ENCODE measurements at regions not wholly inside any gene's neighbourhood (a gene's known extent, or its start where the extent isn't known, plus 50 kb on each side); places are given as distances from the start of the nearest gene placed in this dataset.

DNA sequence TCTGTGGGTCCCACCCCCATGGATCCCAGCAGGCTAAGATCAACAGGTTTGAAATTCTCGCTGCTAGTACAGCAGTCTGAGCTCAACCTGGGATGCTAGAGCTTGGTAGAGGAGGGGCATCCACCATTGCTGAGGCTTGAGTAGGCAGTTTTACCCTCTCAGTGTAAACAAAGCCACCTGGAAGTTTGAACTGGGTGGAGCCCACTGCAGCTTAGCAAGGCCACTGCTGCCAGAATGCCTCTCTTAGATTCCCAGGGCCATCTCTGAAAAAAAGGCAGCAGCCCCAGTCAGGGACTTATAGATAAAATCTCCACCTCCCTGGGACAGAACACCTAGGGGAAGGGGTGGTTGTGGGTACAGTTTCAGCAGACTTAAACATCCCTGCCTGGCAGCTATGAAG is 190.0 kb upstream of the CACNA2D1 start:
- Histone ChIP-seq H3K36me3 (no peaks in the 10 kb centered on the region), H3K27ac (no peak overlapping the region), H3K27me3 (no peaks in the 10 kb centered on the region), H3K4me1 (no peaks in the 10 kb centered on the region), H3K9me3 (no peaks in the 10 kb centered on the region), H3K4me3 (no peak overlapping the region)
- no peak for TF ChIP-seq EP300 (IDR thresholded peaks at IDR 0.05)
- TF ChIP-seq, protein P1, sequence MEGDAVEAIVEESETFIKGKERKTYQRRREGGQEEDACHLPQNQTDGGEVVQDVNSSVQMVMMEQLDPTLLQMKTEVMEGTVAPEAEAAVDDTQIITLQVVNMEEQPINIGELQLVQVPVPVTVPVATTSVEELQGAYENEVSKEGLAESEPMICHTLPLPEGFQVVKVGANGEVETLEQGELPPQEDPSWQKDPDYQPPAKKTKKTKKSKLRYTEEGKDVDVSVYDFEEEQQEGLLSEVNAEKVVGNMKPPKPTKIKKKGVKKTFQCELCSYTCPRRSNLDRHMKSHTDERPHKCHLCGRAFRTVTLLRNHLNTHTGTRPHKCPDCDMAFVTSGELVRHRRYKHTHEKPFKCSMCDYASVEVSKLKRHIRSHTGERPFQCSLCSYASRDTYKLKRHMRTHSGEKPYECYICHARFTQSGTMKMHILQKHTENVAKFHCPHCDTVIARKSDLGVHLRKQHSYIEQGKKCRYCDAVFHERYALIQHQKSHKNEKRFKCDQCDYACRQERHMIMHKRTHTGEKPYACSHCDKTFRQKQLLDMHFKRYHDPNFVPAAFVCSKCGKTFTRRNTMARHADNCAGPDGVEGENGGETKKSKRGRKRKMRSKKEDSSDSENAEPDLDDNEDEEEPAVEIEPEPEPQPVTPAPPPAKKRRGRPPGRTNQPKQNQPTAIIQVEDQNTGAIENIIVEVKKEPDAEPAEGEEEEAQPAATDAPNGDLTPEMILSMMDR (IDR thresholded peaks at IDR 0.05): no peak
- no peak for TF ChIP-seq POLR2A (IDR thresholded peaks at IDR 0.05)
- no peak for TF ChIP-seq POLR2AphosphoS5 (IDR thresholded peaks at IDR 0.05)
- WGBS, 2 donors: 80 to 82% methylated on average over 1 of the region's 1 CpG
- DNase-seq: no peak
- no peak for ATAC-seq (ENCODE audit: low FRiP score in 2 of 2)

GRCh38 chr7:82631998-82632397 is 188.4 kb upstream of the CACNA2D1 start:
- H3K4me1 ChIP-seq: no peaks in the 10 kb centered on the region
- TF ChIP-seq POLR2A (IDR thresholded peaks at IDR 0.05) (no peak), EP300 (IDR thresholded peaks at IDR 0.05) (no peak), POLR2AphosphoS5 (IDR thresholded peaks at IDR 0.05) (no peak)
- TF ChIP-seq, protein P1 (IDR thresholded peaks at IDR 0.05): no peak
- no peaks in the 10 kb centered on the region for H3K27me3 ChIP-seq
- no peaks in the 10 kb centered on the region for H3K36me3 ChIP-seq
- H3K4me3 ChIP-seq: no peak overlapping the region
- no peak for DNase-seq
- 55 to 58% methylated on average over 3 of the region's 3 CpGs for WGBS, 2 donors
- no peaks in the 10 kb centered on the region for H3K9me3 ChIP-seq
- no peak overlapping the region for H3K27ac ChIP-seq
- no peak for ATAC-seq (ENCODE audit: low FRiP score in 2 of 2)

- 87% methylated on average over 3 of the region's 3 CpGs for WGBS, 2 donors
- Histone ChIP-seq H3K4me3 (no peak overlapping the region), H3K27ac (no peak overlapping the region), H3K27me3 (no peaks in the 10 kb centered on the region), H3K36me3 (no peaks in the 10 kb centered on the region), H3K9me3 (no peaks in the 10 kb centered on the region), H3K4me1 (no peaks in the 10 kb centered on the region)
- TF ChIP-seq, protein P1 (IDR thresholded peaks at IDR 0.05): no peak
- TF ChIP-seq POLR2AphosphoS5 (IDR thresholded peaks at IDR 0.05) (no peak), POLR2A (IDR thresholded peaks at IDR 0.05) (no peak), EP300 (IDR thresholded peaks at IDR 0.05) (no peak)
- DNase-seq (no peak), ATAC-seq (ENCODE audit: low FRiP score in 2 of 2) (no peak)
These were observed 186.0 kb upstream of the CACNA2D1 start for GRCh38 chr7:82629583-82629982.

- DNase-seq (no peak), ATAC-seq (ENCODE audit: low FRiP score in 2 of 2) (no peak)
- Histone ChIP-seq H3K27me3 (no peaks in the 10 kb centered on the region), H3K9me3 (no peaks in the 10 kb centered on the region), H3K27ac (no peak overlapping the region), H3K4me1 (no peaks in the 10 kb centered on the region), H3K36me3 (no peaks in the 10 kb centered on the region), H3K4me3 (no peak overlapping the region)
- TF ChIP-seq POLR2A (IDR thresholded peaks at IDR 0.05) (no peak), POLR2AphosphoS5 (IDR thresholded peaks at IDR 0.05) (no peak), EP300 (IDR thresholded peaks at IDR 0.05) (no peak)
- TF ChIP-seq, protein P1 (IDR thresholded peaks at IDR 0.05): no peak
- 85 to 90% methylated on average over 2 of the region's 2 CpGs for WGBS, 2 donors
These were observed 181.8 kb upstream of the CACNA2D1 start for GRCh38 chr7:82625377-82625776.

DNA sequence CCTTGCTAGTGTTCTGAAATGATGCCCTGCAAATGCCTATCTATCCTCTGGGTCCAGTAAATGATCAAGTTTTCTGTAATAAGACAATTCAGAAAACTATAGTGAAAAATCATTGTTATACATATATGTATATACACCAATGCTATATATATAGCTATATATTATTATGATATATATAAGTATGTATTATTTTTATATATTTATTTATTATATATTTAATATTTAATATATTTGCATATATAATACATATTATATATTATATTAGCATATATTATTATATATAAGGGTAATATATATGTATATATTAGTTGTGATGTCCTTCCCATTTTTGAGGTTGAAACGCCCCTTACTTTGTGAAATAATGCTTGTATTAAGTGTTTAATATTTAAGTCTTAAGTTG is 181.4 kb upstream of the CACNA2D1 start:
- WGBS, 2 donors: 74 to 93% methylated on average over 1 of the region's 1 CpG
- DNase-seq: no peak
- Histone ChIP-seq H3K36me3 (no peaks in the 10 kb centered on the region), H3K27me3 (no peaks in the 10 kb centered on the region), H3K4me3 (no peak overlapping the region), H3K9me3 (no peaks in the 10 kb centered on the region), H3K4me1 (no peaks in the 10 kb centered on the region), H3K27ac (no peak overlapping the region)
- TF ChIP-seq POLR2A (IDR thresholded peaks at IDR 0.05): no peak
- TF ChIP-seq, protein P1 (IDR thresholded peaks at IDR 0.05): no peak
- no peak for TF ChIP-seq EP300 (IDR thresholded peaks at IDR 0.05)
- TF ChIP-seq POLR2AphosphoS5 (IDR thresholded peaks at IDR 0.05): no peak
- ATAC-seq (ENCODE audit: low FRiP score in 2 of 2): no peak

Data from upper lobe of left lung (tissue), 6 donors.